SK-N-SH treated with all-trans-retinoic acid at 6 μM for 48 hours (cell line): ENCODE measurements at regions not wholly inside any gene's neighbourhood (a gene's known extent, or its start where the extent isn't known, plus 50 kb on each side); places are given as distances from the start of the nearest gene placed in this dataset.
"Not testable (repeated sequence)": the region's sequence is repeated elsewhere in the genome, so short reads cannot be mapped to it uniquely, and the experiment has no call there.

Source experiments
- ATAC-seq: fragments of 200-7000 bp; cut with Tn5 transposase; 3 replicates; pipeline ENCODE4 v1.9.1; 2020; ENCODE audit warnings: mild to moderate bottlenecking, moderate library complexity
- BACH2 ChIP-seq: fragments of 250-450 bp; sonication (Bioruptor Pico); IDR thresholded peaks from 2 replicates; pipeline ENCODE4 v1.9.0; 2021; ENCODE audit warnings: mild to moderate bottlenecking, borderline replicate concordance
- ESRRG ChIP-seq: fragments of 250-450 bp; sonication (Bioruptor Pico); IDR thresholded peaks from 2 replicates; pipeline ENCODE4 v1.6.1; 2021; ENCODE audit warnings: mild to moderate bottlenecking
- GLIS3 ChIP-seq: fragments of 250-450 bp; sonication (Bioruptor Pico); IDR thresholded peaks from 2 replicates; pipeline ENCODE4 v1.5.0; 2020; ENCODE audit warnings: mild to moderate bottlenecking, moderate library complexity
- ISL1 ChIP-seq: fragments of 250-450 bp; sonication (Bioruptor Pico); IDR thresholded peaks from 2 replicates; pipeline ENCODE4 v2.1.2; 2022; ENCODE audit warnings: mild to moderate bottlenecking, moderate library complexity
- OSR1 ChIP-seq: fragments of 250-450 bp; sonication (Bioruptor Pico); IDR thresholded peaks from 2 replicates; pipeline ENCODE4 v1.8.0; 2022; ENCODE audit warnings: moderate library complexity, mild to moderate bottlenecking, inconsistent platforms
- PPARA ChIP-seq: fragments of 250-450 bp; sonication (Bioruptor Pico); IDR thresholded peaks from 2 replicates; pipeline ENCODE4 v1.5.0; 2020; ENCODE audit warnings: mild to moderate bottlenecking, borderline replicate concordance
- RARB ChIP-seq: fragments of 250-450 bp; sonication (Bioruptor Pico); IDR thresholded peaks from 2 replicates; pipeline ENCODE4 v1.8.0; 2021; ENCODE audit warnings: mild to moderate bottlenecking, moderate library complexity
- SNAI2 ChIP-seq: fragments of 250-450 bp; sonication (Bioruptor Pico); IDR thresholded peaks from 2 replicates; pipeline ENCODE4 v1.5.0; 2020; ENCODE audit warnings: mild to moderate bottlenecking, moderate library complexity
- TCF4 ChIP-seq: fragments of 250-450 bp; sonication (Bioruptor Pico); IDR thresholded peaks from 2 replicates; pipeline ENCODE4 v1.8.0; 2021; ENCODE audit warnings: mild to moderate bottlenecking, moderate library complexity, borderline replicate concordance
- TOX ChIP-seq: fragments of 250-450 bp; sonication (Bioruptor Pico); IDR thresholded peaks from 2 replicates; pipeline ENCODE4 v1.8.0; 2021; ENCODE audit warnings: mild to moderate bottlenecking, moderate library complexity, borderline replicate concordance
- ZC3H10 ChIP-seq: fragments of 250-450 bp; sonication (Bioruptor Pico); IDR thresholded peaks from 2 replicates; pipeline ENCODE4 v1.5.1; 2021; ENCODE audit warnings: mild to moderate bottlenecking, moderate library complexity
- ZFP3 ChIP-seq: fragments of 250-450 bp; sonication (Bioruptor Pico); IDR thresholded peaks from 2 replicates; pipeline ENCODE4 v1.5.0; 2020; ENCODE audit warnings: mild to moderate bottlenecking, moderate library complexity
- ZFP30 ChIP-seq: fragments of 450-650 bp; formaldehyde crosslinking; IDR thresholded peaks from 2 replicates; pipeline ENCODE4 v1.5.0; 2022; ENCODE audit warnings: mild to moderate bottlenecking, moderate library complexity
- ZNF565 ChIP-seq: fragments of 450-650 bp; formaldehyde crosslinking; conservative IDR thresholded peaks from 2 replicates; pipeline ENCODE4 v1.5.0; 2020; ENCODE audit warnings: low read depth, mild to moderate bottlenecking, moderate library complexity
- ZNF8 ChIP-seq: fragments of 450-650 bp; formaldehyde crosslinking; IDR thresholded peaks from 2 replicates; pipeline ENCODE4 v1.5.0; 2020; ENCODE audit warnings: mild to moderate bottlenecking, moderate library complexity
- TF ChIP-seq, protein P1 (sequence below): fragments of 250-450 bp; sonication (Bioruptor Pico); IDR thresholded peaks from 2 replicates; pipeline ENCODE4 v1.5.0; 2020; ENCODE audit warnings: mild to moderate bottlenecking, moderate library complexity
- TF ChIP-seq, protein P2 (sequence below): fragments of 250-450 bp; sonication (Bioruptor Pico); IDR thresholded peaks from 2 replicates; pipeline ENCODE4 v1.8.0; 2021; ENCODE audit warnings: low read depth, mild to moderate bottlenecking, moderate library complexity, borderline replicate concordance
- TF ChIP-seq, protein P3 (sequence below): fragments of 250-450 bp; sonication (Bioruptor Pico); IDR thresholded peaks from 2 replicates; pipeline ENCODE4 v1.5.1; 2020; ENCODE audit warnings: low read depth, mild to moderate bottlenecking, moderate library complexity
- TF ChIP-seq, protein P4 (sequence below): fragments of 250-450 bp; sonication (Bioruptor Pico); IDR thresholded peaks from 2 replicates; pipeline ENCODE4 v1.5.1; 2021; ENCODE audit warnings: mild to moderate bottlenecking, moderate library complexity
- TF ChIP-seq, protein P5 (sequence below): fragments of 250-450 bp; sonication (Bioruptor Pico); IDR thresholded peaks from 2 replicates; pipeline ENCODE4 v1.8.0; 2020; ENCODE audit warnings: mild to moderate bottlenecking, moderate library complexity, borderline replicate concordance

DNA sequence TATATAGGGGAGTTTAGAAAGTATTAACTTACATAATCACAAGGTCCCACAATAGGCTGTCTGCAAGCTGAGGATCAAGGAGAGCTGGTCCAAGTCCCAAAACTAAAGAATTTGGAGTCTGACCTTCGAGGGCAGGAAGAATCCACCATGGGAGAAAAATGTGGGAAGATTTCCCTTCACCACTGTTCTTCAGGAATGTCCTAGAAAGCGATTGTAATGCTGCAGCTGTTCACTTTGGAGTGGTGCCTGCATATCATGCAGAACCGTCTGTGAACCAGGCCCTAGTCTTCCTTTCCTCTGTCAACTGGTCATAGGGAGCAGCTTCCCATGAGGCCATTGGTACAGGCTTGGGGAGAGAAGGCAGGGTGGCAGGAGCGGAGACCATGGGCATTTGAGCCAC is 497.9 kb upstream of the ARPP21 start (continued):
- no peak for TF ChIP-seq ZFP3 (CRISPR knock-in tag)

DNA sequence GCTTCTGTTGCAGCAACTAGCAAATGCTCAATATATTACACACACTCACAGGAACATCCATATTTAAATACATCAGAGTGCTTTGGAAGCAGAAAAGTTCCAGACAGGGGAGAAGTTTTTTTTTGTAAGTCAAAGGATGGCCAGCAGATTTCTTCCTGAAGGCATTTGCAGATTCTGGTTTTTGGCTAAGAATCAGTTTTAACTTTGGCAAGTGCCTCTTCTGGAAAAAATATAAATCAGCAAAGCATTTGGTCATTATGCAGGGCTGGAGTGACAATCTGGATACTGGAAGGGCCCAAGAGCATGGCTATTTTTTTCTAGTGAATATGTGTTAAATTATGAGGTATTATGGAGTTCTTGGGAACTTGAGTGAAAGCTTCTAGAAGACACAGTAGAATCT is 495.3 kb upstream of the ARPP21 start:
- ATAC-seq: no peak
- TF ChIP-seq RARB (CRISPR knock-in tag): no peak
- TF ChIP-seq, protein P1, sequence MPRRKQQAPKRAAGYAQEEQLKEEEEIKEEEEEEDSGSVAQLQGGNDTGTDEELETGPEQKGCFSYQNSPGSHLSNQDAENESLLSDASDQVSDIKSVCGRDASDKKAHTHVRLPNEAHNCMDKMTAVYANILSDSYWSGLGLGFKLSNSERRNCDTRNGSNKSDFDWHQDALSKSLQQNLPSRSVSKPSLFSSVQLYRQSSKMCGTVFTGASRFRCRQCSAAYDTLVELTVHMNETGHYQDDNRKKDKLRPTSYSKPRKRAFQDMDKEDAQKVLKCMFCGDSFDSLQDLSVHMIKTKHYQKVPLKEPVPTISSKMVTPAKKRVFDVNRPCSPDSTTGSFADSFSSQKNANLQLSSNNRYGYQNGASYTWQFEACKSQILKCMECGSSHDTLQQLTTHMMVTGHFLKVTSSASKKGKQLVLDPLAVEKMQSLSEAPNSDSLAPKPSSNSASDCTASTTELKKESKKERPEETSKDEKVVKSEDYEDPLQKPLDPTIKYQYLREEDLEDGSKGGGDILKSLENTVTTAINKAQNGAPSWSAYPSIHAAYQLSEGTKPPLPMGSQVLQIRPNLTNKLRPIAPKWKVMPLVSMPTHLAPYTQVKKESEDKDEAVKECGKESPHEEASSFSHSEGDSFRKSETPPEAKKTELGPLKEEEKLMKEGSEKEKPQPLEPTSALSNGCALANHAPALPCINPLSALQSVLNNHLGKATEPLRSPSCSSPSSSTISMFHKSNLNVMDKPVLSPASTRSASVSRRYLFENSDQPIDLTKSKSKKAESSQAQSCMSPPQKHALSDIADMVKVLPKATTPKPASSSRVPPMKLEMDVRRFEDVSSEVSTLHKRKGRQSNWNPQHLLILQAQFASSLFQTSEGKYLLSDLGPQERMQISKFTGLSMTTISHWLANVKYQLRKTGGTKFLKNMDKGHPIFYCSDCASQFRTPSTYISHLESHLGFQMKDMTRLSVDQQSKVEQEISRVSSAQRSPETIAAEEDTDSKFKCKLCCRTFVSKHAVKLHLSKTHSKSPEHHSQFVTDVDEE (CRISPR knock-in tag): no peak
- no peak for TF ChIP-seq ZC3H10 (CRISPR knock-in tag)

DNA sequence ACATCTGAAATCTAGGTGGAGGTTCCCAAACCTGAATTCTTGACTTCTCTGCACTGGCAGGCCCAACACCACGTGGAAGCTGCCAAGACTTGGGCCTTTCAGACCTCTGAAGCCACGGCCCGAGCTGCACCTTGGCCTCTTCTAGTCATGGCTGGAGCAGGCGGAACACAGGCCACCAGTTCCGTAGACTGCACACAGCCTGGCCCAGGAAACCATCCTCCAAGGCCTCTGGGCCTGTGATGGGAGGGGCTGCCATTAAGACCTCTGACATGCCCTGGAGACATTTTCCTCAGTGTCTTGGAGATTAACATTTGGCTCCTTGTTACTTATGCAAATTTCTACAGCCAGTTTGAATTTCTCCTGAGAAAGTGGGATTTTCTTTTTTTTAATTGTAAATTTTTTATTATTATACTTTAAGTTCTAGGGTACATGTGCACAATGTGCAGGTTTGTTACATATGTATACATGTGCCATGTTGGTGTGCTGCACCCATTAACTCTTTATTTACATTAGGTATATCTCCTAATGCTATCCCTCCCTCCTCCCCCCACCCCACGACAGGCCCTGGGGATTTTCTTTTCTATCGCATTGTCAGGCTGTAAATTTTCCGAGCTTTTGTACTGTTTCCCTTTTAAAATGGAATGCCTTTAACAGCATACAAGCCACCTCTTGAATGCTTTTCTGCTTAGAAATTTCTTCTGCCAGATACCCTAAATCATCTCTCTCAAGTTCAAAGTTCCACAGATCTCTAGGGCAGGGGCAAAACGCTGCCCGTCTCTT is 492.9 kb upstream of the ARPP21 start:
- ATAC-seq: not testable (repeated sequence)

DNA sequence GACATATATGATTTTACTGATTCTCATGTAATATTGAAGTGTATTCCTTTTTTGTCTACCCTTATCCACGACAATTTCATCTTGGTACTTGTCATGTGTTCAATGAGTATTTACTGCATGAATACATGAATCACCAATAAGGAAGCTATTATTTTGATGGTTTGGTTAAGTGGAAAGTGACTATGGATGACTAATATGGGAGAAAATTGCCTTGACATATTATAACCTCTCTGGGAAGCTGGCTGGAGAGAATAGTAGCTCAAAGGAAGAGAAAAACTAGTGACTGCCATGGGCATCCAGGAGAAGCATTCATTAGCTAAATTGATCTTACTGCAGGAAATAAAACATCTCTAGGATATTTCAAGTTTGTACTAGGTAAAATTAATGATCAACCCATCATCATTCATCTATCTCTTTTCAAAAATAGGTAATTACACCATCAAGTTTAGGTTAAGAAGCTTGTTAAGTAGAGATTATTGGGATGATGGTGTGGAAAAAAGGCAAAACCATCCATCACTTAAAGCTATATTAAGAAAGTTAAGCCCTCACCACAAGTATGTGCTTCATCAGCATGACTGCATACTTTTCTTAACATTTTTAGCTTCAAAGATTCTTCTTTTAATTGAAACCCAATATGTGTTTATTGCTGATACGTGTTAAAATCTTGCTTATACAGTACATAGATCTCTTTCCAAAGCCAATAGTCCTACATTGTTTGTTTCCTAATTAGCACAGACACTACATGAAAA is 455.2 kb upstream of the ARPP21 start:
- TF ChIP-seq ZNF565 (CRISPR knock-in tag): no peak
- no peak for TF ChIP-seq TOX (CRISPR knock-in tag)
- no peak for TF ChIP-seq PPARA
- TF ChIP-seq ISL1 (CRISPR knock-in tag): peak; percentile 78
- no peak for ATAC-seq

DNA sequence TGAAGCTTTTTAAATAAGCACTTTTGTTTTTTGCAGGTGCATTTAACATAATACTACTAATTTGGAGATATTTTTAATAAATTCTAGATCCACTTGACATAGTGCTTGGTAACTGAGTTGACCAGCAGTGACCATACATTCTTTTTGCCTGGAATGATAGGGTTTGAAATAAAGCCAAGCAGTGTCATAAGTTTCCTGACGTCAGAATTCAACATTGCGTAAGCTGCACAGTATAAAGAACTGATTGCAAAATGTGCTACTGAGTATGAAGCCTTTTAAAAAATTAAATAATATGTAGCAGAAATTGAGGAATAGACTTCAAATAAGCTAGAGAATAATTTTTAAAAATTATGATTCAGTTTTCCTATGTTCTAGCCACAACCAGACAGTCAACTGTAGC is 454.6 kb upstream of the ARPP21 start:
- TF ChIP-seq GLIS3 (CRISPR knock-in tag) (no peak), ZFP3 (CRISPR knock-in tag) (no peak), TOX (CRISPR knock-in tag) (no peak), ZNF565 (CRISPR knock-in tag) (no peak), OSR1 (CRISPR knock-in tag) (no peak), ESRRG (CRISPR knock-in tag) (no peak), RARB (CRISPR knock-in tag) (no peak), TCF4 (CRISPR knock-in tag) (no peak), PPARA (no peak), BACH2 (no peak), ZNF8 (CRISPR knock-in tag) (no peak), SNAI2 (CRISPR knock-in tag) (no peak), ZFP30 (no peak)
- TF ChIP-seq, protein P2, sequence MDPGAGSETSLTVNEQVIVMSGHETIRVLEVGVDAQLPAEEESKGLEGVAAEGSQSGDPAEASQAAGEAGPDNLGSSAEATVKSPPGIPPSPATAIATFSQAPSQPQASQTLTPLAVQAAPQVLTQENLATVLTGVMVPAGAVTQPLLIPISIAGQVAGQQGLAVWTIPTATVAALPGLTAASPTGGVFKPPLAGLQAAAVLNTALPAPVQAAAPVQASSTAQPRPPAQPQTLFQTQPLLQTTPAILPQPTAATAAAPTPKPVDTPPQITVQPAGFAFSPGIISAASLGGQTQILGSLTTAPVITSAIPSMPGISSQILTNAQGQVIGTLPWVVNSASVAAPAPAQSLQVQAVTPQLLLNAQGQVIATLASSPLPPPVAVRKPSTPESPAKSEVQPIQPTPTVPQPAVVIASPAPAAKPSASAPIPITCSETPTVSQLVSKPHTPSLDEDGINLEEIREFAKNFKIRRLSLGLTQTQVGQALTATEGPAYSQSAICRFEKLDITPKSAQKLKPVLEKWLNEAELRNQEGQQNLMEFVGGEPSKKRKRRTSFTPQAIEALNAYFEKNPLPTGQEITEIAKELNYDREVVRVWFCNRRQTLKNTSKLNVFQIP (CRISPR knock-in tag): no peak
- TF ChIP-seq, protein P3, sequence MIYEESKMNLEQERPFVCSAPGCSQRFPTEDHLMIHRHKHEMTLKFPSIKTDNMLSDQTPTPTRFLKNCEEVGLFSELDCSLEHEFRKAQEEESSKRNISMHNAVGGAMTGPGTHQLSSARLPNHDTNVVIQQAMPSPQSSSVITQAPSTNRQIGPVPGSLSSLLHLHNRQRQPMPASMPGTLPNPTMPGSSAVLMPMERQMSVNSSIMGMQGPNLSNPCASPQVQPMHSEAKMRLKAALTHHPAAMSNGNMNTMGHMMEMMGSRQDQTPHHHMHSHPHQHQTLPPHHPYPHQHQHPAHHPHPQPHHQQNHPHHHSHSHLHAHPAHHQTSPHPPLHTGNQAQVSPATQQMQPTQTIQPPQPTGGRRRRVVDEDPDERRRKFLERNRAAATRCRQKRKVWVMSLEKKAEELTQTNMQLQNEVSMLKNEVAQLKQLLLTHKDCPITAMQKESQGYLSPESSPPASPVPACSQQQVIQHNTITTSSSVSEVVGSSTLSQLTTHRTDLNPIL: no peak
- TF ChIP-seq, protein P1 (CRISPR knock-in tag): no peak
- TF ChIP-seq, protein P4, sequence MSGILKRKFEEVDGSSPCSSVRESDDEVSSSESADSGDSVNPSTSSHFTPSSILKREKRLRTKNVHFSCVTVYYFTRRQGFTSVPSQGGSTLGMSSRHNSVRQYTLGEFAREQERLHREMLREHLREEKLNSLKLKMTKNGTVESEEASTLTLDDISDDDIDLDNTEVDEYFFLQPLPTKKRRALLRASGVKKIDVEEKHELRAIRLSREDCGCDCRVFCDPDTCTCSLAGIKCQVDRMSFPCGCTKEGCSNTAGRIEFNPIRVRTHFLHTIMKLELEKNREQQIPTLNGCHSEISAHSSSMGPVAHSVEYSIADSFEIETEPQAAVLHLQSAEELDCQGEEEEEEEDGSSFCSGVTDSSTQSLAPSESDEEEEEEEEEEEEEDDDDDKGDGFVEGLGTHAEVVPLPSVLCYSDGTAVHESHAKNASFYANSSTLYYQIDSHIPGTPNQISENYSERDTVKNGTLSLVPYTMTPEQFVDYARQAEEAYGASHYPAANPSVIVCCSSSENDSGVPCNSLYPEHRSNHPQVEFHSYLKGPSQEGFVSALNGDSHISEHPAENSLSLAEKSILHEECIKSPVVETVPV (CRISPR knock-in tag): no peak
- TF ChIP-seq, protein P5, sequence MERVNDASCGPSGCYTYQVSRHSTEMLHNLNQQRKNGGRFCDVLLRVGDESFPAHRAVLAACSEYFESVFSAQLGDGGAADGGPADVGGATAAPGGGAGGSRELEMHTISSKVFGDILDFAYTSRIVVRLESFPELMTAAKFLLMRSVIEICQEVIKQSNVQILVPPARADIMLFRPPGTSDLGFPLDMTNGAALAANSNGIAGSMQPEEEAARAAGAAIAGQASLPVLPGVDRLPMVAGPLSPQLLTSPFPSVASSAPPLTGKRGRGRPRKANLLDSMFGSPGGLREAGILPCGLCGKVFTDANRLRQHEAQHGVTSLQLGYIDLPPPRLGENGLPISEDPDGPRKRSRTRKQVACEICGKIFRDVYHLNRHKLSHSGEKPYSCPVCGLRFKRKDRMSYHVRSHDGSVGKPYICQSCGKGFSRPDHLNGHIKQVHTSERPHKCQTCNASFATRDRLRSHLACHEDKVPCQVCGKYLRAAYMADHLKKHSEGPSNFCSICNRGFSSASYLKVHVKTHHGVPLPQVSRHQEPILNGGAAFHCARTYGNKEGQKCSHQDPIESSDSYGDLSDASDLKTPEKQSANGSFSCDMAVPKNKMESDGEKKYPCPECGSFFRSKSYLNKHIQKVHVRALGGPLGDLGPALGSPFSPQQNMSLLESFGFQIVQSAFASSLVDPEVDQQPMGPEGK: no peak
- ATAC-seq: no peak
